DND-41 (cell line): ENCODE measurements at regions not wholly inside any gene's neighbourhood (a gene's known extent, or its start where the extent isn't known, plus 50 kb on each side); places are given as distances from the start of the nearest gene placed in this dataset.

ENCODE experiments used
- ATAC-seq: fragments of 200-7000 bp; cut with Tn5 transposase; 3 replicates; pipeline ENCODE4 v1.9.1; 2021; ENCODE audit warnings: low read depth; ENCODE audit not compliant: insufficient read depth
- DNase-seq: peaks from one replicate; pipeline ENCODE4 v3.0.0-alpha.2; 2020
- H2AFZ ChIP-seq: 2 replicates; pipeline ENCODE4 v1.6.0; 2012; ENCODE audit warnings: low read depth, low read length
- H3K27ac ChIP-seq: 2 replicates; pipeline ENCODE4 v1.5.1; 2012; ENCODE audit warnings: low read length, inconsistent platforms
- H3K27me3 ChIP-seq: fragments of 200-600 bp; sonication (generic); 2 replicates; pipeline ENCODE4 v1.6.0; 2012; ENCODE audit warnings: low read length, mild to moderate bottlenecking, inconsistent platforms; ENCODE audit not compliant: insufficient read depth, poor library complexity
- H3K36me3 ChIP-seq: 2 replicates; pipeline ENCODE4 v1.5.1; 2012; ENCODE audit warnings: low read length, inconsistent platforms; ENCODE audit not compliant: insufficient read depth
- H3K4me1 ChIP-seq: 2 replicates; pipeline ENCODE4 v1.5.1; 2012; ENCODE audit warnings: mild to moderate bottlenecking, low read length; ENCODE audit not compliant: insufficient read depth
- H3K4me2 ChIP-seq: 2 replicates; pipeline ENCODE4 v1.6.0; 2012; ENCODE audit warnings: mild to moderate bottlenecking, moderate library complexity, low read length, inconsistent platforms; ENCODE audit not compliant: insufficient read depth
- H3K4me3 ChIP-seq, 2 experiments: fragments of 200-600 bp in 1 of 2; shearing (Covaris generic) in 1 of 2; 2 replicates each; pipeline ENCODE4 v1.5.1; 2012 to 2016; ENCODE audit warnings: inconsistent platforms in 2 of 2, low read length in 2 of 2, mild to moderate bottlenecking in 2 of 2, low read depth in 1 of 2, moderate library complexity in 1 of 2
- H3K79me2 ChIP-seq: 2 replicates; pipeline ENCODE4 v1.6.0; 2012; ENCODE audit warnings: low read length, inconsistent platforms; ENCODE audit not compliant: insufficient read depth
- H3K9ac ChIP-seq: 2 replicates; pipeline ENCODE4 v1.6.0; 2012; ENCODE audit warnings: low read depth, mild to moderate bottlenecking, inconsistent platforms, low read length, moderate library complexity
- H3K9me3 ChIP-seq: 2 replicates; pipeline ENCODE4 v1.5.1; 2012; ENCODE audit warnings: low read length, moderate library complexity, mild to moderate bottlenecking, inconsistent platforms; ENCODE audit not compliant: insufficient read depth, severe bottlenecking
- H4K20me1 ChIP-seq: 2 replicates; pipeline ENCODE4 v1.6.0; 2012; ENCODE audit warnings: low read length; ENCODE audit not compliant: insufficient read depth
- EZH2 ChIP-seq: IDR thresholded peaks from 3 replicates; pipeline ENCODE4 v1.6.1; 2012; ENCODE audit warnings: borderline replicate concordance, low read depth, mild to moderate bottlenecking, moderate library complexity, low read length, inconsistent platforms; ENCODE audit not compliant: severe bottlenecking
- TF ChIP-seq, protein P1 (sequence below): IDR thresholded peaks from 2 replicates; pipeline ENCODE4 v1.5.1; 2012; ENCODE audit warnings: borderline replicate concordance, low read length, moderate library complexity, mild to moderate bottlenecking; ENCODE audit not compliant: poor library complexity, severe bottlenecking; ENCODE audit errors: extremely low read depth

DNA sequence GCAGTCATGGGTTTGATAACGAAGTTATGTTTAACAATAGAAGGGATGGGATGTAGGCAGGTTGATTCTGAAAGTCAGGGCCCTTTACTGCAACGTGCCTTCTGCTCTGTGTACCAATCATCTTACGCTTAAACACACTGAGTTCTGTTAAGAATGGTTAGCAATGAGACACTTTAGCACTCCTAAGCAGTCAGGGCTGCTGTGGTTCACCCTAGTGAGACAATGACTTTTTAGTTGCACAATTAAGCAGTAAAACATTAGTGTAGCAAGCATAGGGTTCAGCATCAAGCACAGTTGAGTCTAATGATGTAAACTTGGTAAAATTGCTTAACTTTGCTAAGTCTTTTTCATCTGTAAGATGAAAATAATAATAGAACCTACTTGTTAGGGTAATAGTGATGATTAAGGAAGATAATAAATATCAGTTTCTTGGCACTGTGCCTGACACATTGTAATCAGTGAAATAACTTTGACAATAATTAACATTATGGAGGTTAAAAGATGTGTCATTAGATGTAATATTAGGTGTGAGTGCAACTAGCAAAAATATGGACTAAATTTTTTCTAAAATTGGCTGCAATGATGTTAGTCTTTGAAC is 484.2 kb upstream of the THBS1 start:
- DNase-seq (no peak), ATAC-seq (no peak)
- no peaks in the 10 kb centered on the region for H3K79me2 ChIP-seq
- H3K4me1 ChIP-seq = no peaks in the 10 kb centered on the region
- H3K27ac ChIP-seq = no peak overlapping the region
- H3K4me2 ChIP-seq = no peak overlapping the region
- H4K20me1 ChIP-seq = no peaks in the 10 kb centered on the region
- no peak overlapping the region for H3K9ac ChIP-seq
- no peak for TF ChIP-seq EZH2
- TF ChIP-seq, protein P1, sequence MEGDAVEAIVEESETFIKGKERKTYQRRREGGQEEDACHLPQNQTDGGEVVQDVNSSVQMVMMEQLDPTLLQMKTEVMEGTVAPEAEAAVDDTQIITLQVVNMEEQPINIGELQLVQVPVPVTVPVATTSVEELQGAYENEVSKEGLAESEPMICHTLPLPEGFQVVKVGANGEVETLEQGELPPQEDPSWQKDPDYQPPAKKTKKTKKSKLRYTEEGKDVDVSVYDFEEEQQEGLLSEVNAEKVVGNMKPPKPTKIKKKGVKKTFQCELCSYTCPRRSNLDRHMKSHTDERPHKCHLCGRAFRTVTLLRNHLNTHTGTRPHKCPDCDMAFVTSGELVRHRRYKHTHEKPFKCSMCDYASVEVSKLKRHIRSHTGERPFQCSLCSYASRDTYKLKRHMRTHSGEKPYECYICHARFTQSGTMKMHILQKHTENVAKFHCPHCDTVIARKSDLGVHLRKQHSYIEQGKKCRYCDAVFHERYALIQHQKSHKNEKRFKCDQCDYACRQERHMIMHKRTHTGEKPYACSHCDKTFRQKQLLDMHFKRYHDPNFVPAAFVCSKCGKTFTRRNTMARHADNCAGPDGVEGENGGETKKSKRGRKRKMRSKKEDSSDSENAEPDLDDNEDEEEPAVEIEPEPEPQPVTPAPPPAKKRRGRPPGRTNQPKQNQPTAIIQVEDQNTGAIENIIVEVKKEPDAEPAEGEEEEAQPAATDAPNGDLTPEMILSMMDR = no peak
- H3K4me3 ChIP-seq = no peak overlapping the region
- H3K36me3 ChIP-seq = no peaks in the 10 kb centered on the region
- H3K27me3 ChIP-seq = no peaks in the 10 kb centered on the region
- no peak overlapping the region for H2AFZ ChIP-seq
- H3K9me3 ChIP-seq = no peaks in the 10 kb centered on the region

DNA sequence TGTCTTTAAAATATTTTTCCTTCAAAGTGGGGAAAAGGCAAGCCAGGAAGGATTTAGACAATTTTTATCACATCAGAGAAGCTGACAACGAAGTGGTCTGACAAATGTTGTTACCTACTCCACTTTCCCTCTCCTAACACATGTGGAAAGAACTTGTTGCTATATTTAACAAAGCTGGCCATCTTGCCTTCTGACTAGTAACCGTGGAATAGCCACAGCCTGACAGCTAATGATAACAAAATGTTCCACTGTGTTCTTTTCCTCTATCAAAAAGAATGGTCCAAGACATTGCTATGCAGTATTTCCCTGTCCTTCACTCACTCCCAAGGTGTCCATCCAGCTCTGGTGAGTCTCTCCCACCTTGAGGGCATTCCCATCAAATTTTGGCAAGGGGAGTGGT is 481.4 kb upstream of the THBS1 start:
- no peaks in the 10 kb centered on the region for H3K9me3 ChIP-seq
- H3K79me2 ChIP-seq = no peaks in the 10 kb centered on the region
- TF ChIP-seq EZH2 = no peak
- TF ChIP-seq, protein P1 = no peak
- H3K9ac ChIP-seq = no peak overlapping the region
- ATAC-seq (no peak), DNase-seq (no peak)
- H2AFZ ChIP-seq = no peak overlapping the region
- H3K27me3 ChIP-seq = no peaks in the 10 kb centered on the region
- no peak overlapping the region for H3K27ac ChIP-seq
- H3K36me3 ChIP-seq = no peaks in the 10 kb centered on the region
- no peaks in the 10 kb centered on the region for H4K20me1 ChIP-seq
- no peaks in the 10 kb centered on the region for H3K4me1 ChIP-seq
- no peak overlapping the region for H3K4me3 ChIP-seq
- no peak overlapping the region for H3K4me2 ChIP-seq

DNA sequence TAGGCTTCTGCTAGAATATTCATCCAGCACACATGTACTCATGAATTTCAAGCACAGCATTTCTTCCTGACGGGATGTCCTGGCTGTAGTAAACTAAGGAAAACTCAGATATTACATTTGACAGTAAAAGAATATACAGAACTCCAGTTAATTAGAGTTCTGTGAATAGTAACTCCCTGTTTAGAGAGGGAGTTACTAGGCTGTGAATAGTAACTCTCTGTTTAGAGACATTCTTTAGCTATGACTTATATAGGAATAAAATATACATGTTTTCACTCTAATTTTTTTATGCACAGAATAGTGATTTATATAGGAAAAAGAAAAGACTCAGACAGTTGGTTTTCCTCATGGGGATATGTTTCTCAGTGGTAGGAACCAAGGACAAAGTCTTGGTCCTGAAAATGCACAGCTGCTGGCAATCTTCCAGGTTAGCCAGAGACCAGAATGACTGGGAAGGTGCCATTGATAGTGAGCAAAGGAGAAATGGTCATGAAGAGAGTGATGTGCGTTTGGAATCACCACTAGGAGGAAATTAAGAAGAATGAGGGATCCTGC is 480.7 kb upstream of the THBS1 start:
- Histone ChIP-seq H3K27ac (no peak overlapping the region), H3K36me3 (no peaks in the 10 kb centered on the region), H3K4me2 (no peak overlapping the region), H3K79me2 (no peaks in the 10 kb centered on the region), H3K9ac (no peak overlapping the region), H2AFZ (no peak overlapping the region), H4K20me1 (no peaks in the 10 kb centered on the region), H3K4me1 (no peaks in the 10 kb centered on the region), H3K27me3 (no peaks in the 10 kb centered on the region), H3K9me3 (no peaks in the 10 kb centered on the region), H3K4me3 (no peak overlapping the region)
- TF ChIP-seq, protein P1 = no peak
- no peak for TF ChIP-seq EZH2
- DNase-seq (no peak), ATAC-seq (no peak)
